ENCODE measurements at regions not wholly inside any gene's neighbourhood (a gene's known extent, or its start where the extent isn't known, plus 50 kb on each side); places are given as distances from the start of the nearest gene placed in this dataset.
A peak's percentile ranks its signal among the peaks of the same experiment; 100 is the strongest.

DNA sequence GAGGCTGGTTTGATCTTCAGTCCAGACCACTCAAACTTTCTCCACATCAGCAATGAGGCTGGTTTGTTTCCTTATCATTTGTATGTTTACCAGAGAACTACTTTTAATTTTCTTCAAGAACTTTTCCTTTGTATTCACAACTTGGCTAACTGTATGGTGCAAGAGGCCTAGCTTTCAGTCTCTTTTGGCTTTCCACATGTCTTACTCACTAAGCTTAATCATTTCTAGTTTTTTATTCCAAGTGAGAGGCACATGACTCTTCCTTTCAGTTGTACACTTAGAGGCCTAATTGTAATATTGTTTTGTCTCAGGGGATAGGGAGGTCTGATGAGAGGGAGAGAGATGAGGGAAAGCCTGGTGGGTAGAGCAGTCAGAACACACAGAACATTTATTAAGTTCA lies 554.0 kb upstream of the ARRDC3 start:
- peaks cover 3% of the 10 kb centered on the region; the same call in 1 of the 2 replicates for H3K9me3 ChIP-seq (ENCODE audit: control insufficient read depth, insufficient read depth, low read depth, low read length)
- no peak overlapping the region; the same call in 1 of the 2 replicates for H3K27ac ChIP-seq (ENCODE audit: low read length)
- no peaks in the 10 kb centered on the region for H3K4me1 ChIP-seq (ENCODE audit: control insufficient read depth, insufficient read depth, low read length)
- ChIA-PET CTCF (no interaction called here), POLR2A (no interaction called here)
- intact Hi-C loops (cut with micrococcal nuclease; ENCODE audit: unreplicated experiment) (no loop called here), in situ Hi-C loops (cut with HindIII; ENCODE audit: low pct_unique_long_range_greater_than_20kb, low sequenced_read_pairs) (no loop called here)
- H3K27me3 ChIP-seq (ENCODE audit: control insufficient read depth, insufficient read depth, low read length), result no peaks in the 10 kb centered on the region
- H3K36me3 ChIP-seq (ENCODE audit: control insufficient read depth, insufficient read depth, low read length), result no peaks in the 10 kb centered on the region
- BruUV-seq (replicated peaks), result no TSS peak
- DNase-seq (ENCODE audit: low read depth, low spot score) (no peak), ATAC-seq (no peak)
- no peak for TF ChIP-seq SIN3A (IDR thresholded peaks at IDR 0.05; ENCODE audit: borderline replicate concordance, insufficient read depth, low read depth, low read length)
- no peak for TF ChIP-seq POLR2AphosphoS5 (IDR thresholded peaks at IDR 0.05; ENCODE audit: low read depth, low read length)
- TF ChIP-seq, protein P1, sequence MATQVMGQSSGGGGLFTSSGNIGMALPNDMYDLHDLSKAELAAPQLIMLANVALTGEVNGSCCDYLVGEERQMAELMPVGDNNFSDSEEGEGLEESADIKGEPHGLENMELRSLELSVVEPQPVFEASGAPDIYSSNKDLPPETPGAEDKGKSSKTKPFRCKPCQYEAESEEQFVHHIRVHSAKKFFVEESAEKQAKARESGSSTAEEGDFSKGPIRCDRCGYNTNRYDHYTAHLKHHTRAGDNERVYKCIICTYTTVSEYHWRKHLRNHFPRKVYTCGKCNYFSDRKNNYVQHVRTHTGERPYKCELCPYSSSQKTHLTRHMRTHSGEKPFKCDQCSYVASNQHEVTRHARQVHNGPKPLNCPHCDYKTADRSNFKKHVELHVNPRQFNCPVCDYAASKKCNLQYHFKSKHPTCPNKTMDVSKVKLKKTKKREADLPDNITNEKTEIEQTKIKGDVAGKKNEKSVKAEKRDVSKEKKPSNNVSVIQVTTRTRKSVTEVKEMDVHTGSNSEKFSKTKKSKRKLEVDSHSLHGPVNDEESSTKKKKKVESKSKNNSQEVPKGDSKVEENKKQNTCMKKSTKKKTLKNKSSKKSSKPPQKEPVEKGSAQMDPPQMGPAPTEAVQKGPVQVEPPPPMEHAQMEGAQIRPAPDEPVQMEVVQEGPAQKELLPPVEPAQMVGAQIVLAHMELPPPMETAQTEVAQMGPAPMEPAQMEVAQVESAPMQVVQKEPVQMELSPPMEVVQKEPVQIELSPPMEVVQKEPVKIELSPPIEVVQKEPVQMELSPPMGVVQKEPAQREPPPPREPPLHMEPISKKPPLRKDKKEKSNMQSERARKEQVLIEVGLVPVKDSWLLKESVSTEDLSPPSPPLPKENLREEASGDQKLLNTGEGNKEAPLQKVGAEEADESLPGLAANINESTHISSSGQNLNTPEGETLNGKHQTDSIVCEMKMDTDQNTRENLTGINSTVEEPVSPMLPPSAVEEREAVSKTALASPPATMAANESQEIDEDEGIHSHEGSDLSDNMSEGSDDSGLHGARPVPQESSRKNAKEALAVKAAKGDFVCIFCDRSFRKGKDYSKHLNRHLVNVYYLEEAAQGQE (IDR thresholded peaks at IDR 0.05; ENCODE audit: insufficient read depth in 1 of 2, low read depth in 2 of 2, low read length in 1 of 2), result no peak
- TF ChIP-seq, protein P2, sequence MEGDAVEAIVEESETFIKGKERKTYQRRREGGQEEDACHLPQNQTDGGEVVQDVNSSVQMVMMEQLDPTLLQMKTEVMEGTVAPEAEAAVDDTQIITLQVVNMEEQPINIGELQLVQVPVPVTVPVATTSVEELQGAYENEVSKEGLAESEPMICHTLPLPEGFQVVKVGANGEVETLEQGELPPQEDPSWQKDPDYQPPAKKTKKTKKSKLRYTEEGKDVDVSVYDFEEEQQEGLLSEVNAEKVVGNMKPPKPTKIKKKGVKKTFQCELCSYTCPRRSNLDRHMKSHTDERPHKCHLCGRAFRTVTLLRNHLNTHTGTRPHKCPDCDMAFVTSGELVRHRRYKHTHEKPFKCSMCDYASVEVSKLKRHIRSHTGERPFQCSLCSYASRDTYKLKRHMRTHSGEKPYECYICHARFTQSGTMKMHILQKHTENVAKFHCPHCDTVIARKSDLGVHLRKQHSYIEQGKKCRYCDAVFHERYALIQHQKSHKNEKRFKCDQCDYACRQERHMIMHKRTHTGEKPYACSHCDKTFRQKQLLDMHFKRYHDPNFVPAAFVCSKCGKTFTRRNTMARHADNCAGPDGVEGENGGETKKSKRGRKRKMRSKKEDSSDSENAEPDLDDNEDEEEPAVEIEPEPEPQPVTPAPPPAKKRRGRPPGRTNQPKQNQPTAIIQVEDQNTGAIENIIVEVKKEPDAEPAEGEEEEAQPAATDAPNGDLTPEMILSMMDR (IDR thresholded peaks at IDR 0.05), result no peak
- TF ChIP-seq TCF7L2 (IDR thresholded peaks at IDR 0.05; ENCODE audit: low read depth, low read length), result no peak
- H3K4me3 ChIP-seq (ENCODE audit: low read depth in 2 of 2, low read length in 2 of 2), result no peak overlapping the region

DNA sequence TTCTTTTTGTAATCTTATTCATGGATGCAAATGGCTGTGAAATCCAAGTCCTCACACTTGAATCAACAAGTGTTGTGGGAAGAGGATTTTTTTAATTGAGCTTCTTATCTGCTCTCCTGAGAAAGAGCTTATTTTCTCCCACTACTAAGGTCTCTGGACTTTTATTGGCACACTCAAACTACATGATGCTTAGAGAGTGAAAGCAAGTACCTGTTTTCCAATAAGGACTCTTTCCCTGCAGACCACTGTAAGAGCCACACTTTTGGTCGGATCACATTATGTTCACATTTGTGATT lies 546.4 kb upstream of the ARRDC3 start:
- intact Hi-C loops (cut with micrococcal nuclease; ENCODE audit: unreplicated experiment), result loop anchor here (5.0 kb wide), 1 partner anchor 378 kb away; no protein-coding TSS in a partner anchor
- peak overlapping the region; percentile 64; the same call in 1 of the 2 replicates for H3K27ac ChIP-seq (ENCODE audit: low read length)

More for the DNA sequence above, 546.4 kb upstream of the ARRDC3 start:
- ATAC-seq, result no peak; the same call in 1 of the 2 replicates
- no peaks in the 10 kb centered on the region for H3K27me3 ChIP-seq (ENCODE audit: control insufficient read depth, insufficient read depth, low read length)
- ChIA-PET POLR2A (no interaction called here), CTCF (interaction anchor here (0.6 to 0.7 kb wide), 2 partner anchors 149 to 1653 kb away, joined by 4 to 12 read pairs; partner anchors contain the start of gene NR2F1)
- BruUV-seq (replicated peaks), result no TSS peak
- no peak overlapping the region for H3K4me3 ChIP-seq (ENCODE audit: low read depth in 2 of 2, low read length in 2 of 2)
- H3K36me3 ChIP-seq (ENCODE audit: control insufficient read depth, insufficient read depth, low read length), result no peaks in the 10 kb centered on the region
- in situ Hi-C loops (cut with HindIII; ENCODE audit: low pct_unique_long_range_greater_than_20kb, low sequenced_read_pairs), result no loop called here
- peaks cover 7% of the 10 kb centered on the region; the same call in 1 of the 2 replicates for H3K9me3 ChIP-seq (ENCODE audit: control insufficient read depth, insufficient read depth, low read depth, low read length)
- H3K4me1 ChIP-seq (ENCODE audit: control insufficient read depth, insufficient read depth, low read length), result no peaks in the 10 kb centered on the region
- TF ChIP-seq SIN3A (IDR thresholded peaks at IDR 0.05; ENCODE audit: borderline replicate concordance, insufficient read depth, low read depth, low read length), result no peak
- TF ChIP-seq, protein P1 (IDR thresholded peaks at IDR 0.05; ENCODE audit: insufficient read depth in 1 of 2, low read depth in 2 of 2, low read length in 1 of 2), result no peak
- TF ChIP-seq, protein P2 (IDR thresholded peaks at IDR 0.05), result peak; percentile 26; the same call in 1 of the 2 replicates
- no peak for DNase-seq (ENCODE audit: low read depth, low spot score)
